SK-N-SH (cell line): ENCODE measurements at regions not wholly inside any gene's neighbourhood (a gene's known extent, or its start where the extent isn't known, plus 50 kb on each side); places are given as distances from the start of the nearest gene placed in this dataset.

Experiments
- CTCF ChIA-PET: fragments of 300-600, 350-600 bp; formaldehyde crosslinking; extraction: SDS; loops from one replicate; lab custom pipeline; 2021; lab: Yijun Ruan, JAX
- POLR2A ChIA-PET: fragments of 350-600 bp; sonication (Branson Sonifier 250); formaldehyde crosslinking; extraction: SDS; loops from one replicate; lab custom pipeline; 2020; ENCODE audit warnings: antibody characterized with exemption, inconsistent platforms; lab: Yijun Ruan, JAX
- DNase-seq: peaks from one replicate; pipeline ENCODE4 v3.0.0; 2012
- H2AFZ ChIP-seq: fragments of 200-600 bp; sonication (generic); 2 replicates; pipeline ENCODE4 v1.8.1; 2016; ENCODE audit warnings: antibody characterized with exemption, mild to moderate bottlenecking, low read depth
- H3F3A ChIP-seq: fragments of 200-600 bp; sonication (generic); replicated peaks from 2 replicates; pipeline ENCODE3; 2016; ENCODE audit warnings: antibody characterized with exemption, mild to moderate bottlenecking; ENCODE audit not compliant: insufficient read depth
- H3K27ac ChIP-seq, 2 experiments: fragments of 200-500 bp in 1 of 2; fragments of 200-600 bp in 1 of 2; sonication (Bioruptor generic) in 1 of 2; sonication (generic), shearing (Covaris generic) in 1 of 2; 2 replicates each; pipeline versions ENCODE4 v1.5.1 to v1.6.1; 2014 to 2016; ENCODE audit warnings: low read depth in 2 of 2, inconsistent platforms in 1 of 2, low read length in 1 of 2, mild to moderate bottlenecking in 1 of 2, mixed read lengths in 1 of 2
- H3K27me3 ChIP-seq: fragments of 200-600 bp; sonication (generic), shearing (Covaris generic); 2 replicates; pipeline ENCODE4 v1.6.1; 2016; ENCODE audit warnings: mixed run types; ENCODE audit not compliant: insufficient read depth
- H3K36me3 ChIP-seq, 2 experiments: fragments of 200-500 bp in 1 of 2; fragments of 200-600 bp in 1 of 2; sonication (Bioruptor generic) in 1 of 2; sonication (generic) in 1 of 2; replicated peaks in 1 of 2; 2 replicates each; pipeline versions ENCODE3 to v1.5.1; 2014 to 2016; ENCODE audit warnings: low read length in 1 of 2, mild to moderate bottlenecking in 1 of 2; ENCODE audit not compliant: insufficient read depth in 2 of 2, control insufficient read depth in 1 of 2
- H3K4me1 ChIP-seq, 2 experiments: fragments of 200-500 bp in 1 of 2; fragments of 200-600 bp in 1 of 2; sonication (Bioruptor generic) in 1 of 2; sonication (generic), shearing (Covaris generic) in 1 of 2; 2 replicates each; pipeline versions ENCODE4 v1.5.1 to v1.6.1; 2014 to 2016; ENCODE audit warnings: low read depth in 1 of 2, low read length in 1 of 2, mixed run types in 1 of 2; ENCODE audit not compliant: insufficient read depth in 2 of 2, control insufficient read depth in 1 of 2
- H3K4me2 ChIP-seq: fragments of 200-600 bp; sonication (generic), shearing (Covaris generic); 2 replicates; pipeline ENCODE4 v1.6.1; 2017; ENCODE audit warnings: mixed run types
- H3K4me3 ChIP-seq, 2 experiments: fragments of 200-500 bp in 1 of 2; fragments of 200-600 bp in 1 of 2; sonication (Bioruptor generic) in 1 of 2; sonication (generic), shearing (Covaris generic) in 1 of 2; 2 replicates each; pipeline versions ENCODE4 v1.5.1 to v1.8.1; 2014 to 2016; ENCODE audit warnings: low read depth in 2 of 2, inconsistent platforms in 1 of 2, low read length in 1 of 2, mild to moderate bottlenecking in 1 of 2, mixed read lengths in 1 of 2, moderate library complexity in 1 of 2
- H3K79me2 ChIP-seq: fragments of 200-600 bp; sonication (generic); 2 replicates; pipeline ENCODE4 v1.8.1; 2017; ENCODE audit warnings: mild to moderate bottlenecking; ENCODE audit not compliant: insufficient read depth
- H3K9ac ChIP-seq: fragments of 200-600 bp; sonication (generic); 2 replicates; pipeline ENCODE4 v1.6.1; 2017; ENCODE audit warnings: mixed run types
- H3K9me2 ChIP-seq: fragments of 200-600 bp; sonication (generic); 2 replicates; pipeline ENCODE4 v1.6.1; 2017; ENCODE audit warnings: mixed run types
- H3K9me3 ChIP-seq: fragments of 200-600 bp; sonication (generic); 2 replicates; pipeline ENCODE4 v1.6.1; 2017; ENCODE audit warnings: mixed run types, mild to moderate bottlenecking, moderate library complexity
- H4K20me1 ChIP-seq: fragments of 200-600 bp; sonication (generic); 2 replicates; pipeline ENCODE4 v1.6.1; 2017; ENCODE audit warnings: mild to moderate bottlenecking, mixed run types; ENCODE audit not compliant: insufficient read depth
- EP300 ChIP-seq, 2 experiments: IDR thresholded peaks; 2 replicates each; pipeline versions ENCODE4 v1.4.0 to v1.6.1; 2012; ENCODE audit warnings: borderline replicate concordance in 1 of 2, low read depth in 1 of 2, low read length in 1 of 2
- EZH2phosphoT487 ChIP-seq: fragments of 200-600 bp; sonication (generic); IDR thresholded peaks from 2 replicates; pipeline ENCODE4 v1.6.1; 2017; ENCODE audit warnings: low read depth, mixed run types, mild to moderate bottlenecking, antibody characterized with exemption, moderate library complexity, borderline replicate concordance
- FOSL2 ChIP-seq: IDR thresholded peaks from 2 replicates; pipeline ENCODE4 v1.4.0; 2012; ENCODE audit warnings: low read depth, mild to moderate bottlenecking, moderate library complexity, borderline replicate concordance
- FOXJ3 ChIP-seq: sonication (generic); formaldehyde crosslinking; IDR thresholded peaks from 2 replicates; pipeline ENCODE4 v1.5.1; 2020; ENCODE audit warnings: mild to moderate bottlenecking, missing genetic modification reagents
- FOXM1 ChIP-seq: IDR thresholded peaks from 2 replicates; pipeline ENCODE4 v1.4.0; 2012; ENCODE audit warnings: low read depth, mild to moderate bottlenecking
- GATA2 ChIP-seq: sonication (generic); formaldehyde crosslinking; IDR thresholded peaks from 2 replicates; pipeline ENCODE4 v1.5.0; 2020; ENCODE audit warnings: mild to moderate bottlenecking, missing genetic modification reagents
- IRF3 ChIP-seq: fragments of 150-350 bp; IDR thresholded peaks from 2 replicates; pipeline ENCODE4 v1.6.1; 2016; ENCODE audit warnings: mild to moderate bottlenecking, low read depth, low read length
- JUND ChIP-seq: IDR thresholded peaks from 2 replicates; pipeline ENCODE4 v1.4.0; 2012
- MEF2A ChIP-seq: IDR thresholded peaks from 2 replicates; pipeline ENCODE4 v1.4.0; 2012; ENCODE audit warnings: low read depth, borderline replicate concordance
- MXI1 ChIP-seq: IDR thresholded peaks from 2 replicates; pipeline ENCODE4 v1.6.1; 2012; ENCODE audit warnings: mild to moderate bottlenecking, low read depth, low read length, improper control_type of control experiment
- PBX3 ChIP-seq: IDR thresholded peaks from 2 replicates; pipeline ENCODE4; 2012
- POLR2AphosphoS5 ChIP-seq: IDR thresholded peaks from 2 replicates; pipeline ENCODE4 v1.6.1; 2012; ENCODE audit warnings: low read depth, low read length
- RXRA ChIP-seq: IDR thresholded peaks from 2 replicates; pipeline ENCODE4 v1.4.0; 2012; ENCODE audit warnings: low read depth, mild to moderate bottlenecking, borderline replicate concordance
- SIN3A ChIP-seq: IDR thresholded peaks from 2 replicates; pipeline ENCODE4 v1.6.1; 2012; ENCODE audit warnings: low read depth, mild to moderate bottlenecking, low read length, moderate library complexity, borderline replicate concordance
- SMC3 ChIP-seq: IDR thresholded peaks from 2 replicates; pipeline ENCODE4 v1.6.1; 2012; ENCODE audit warnings: low read depth, low read length, improper control_type of control experiment
- USF1 ChIP-seq: IDR thresholded peaks from 2 replicates; pipeline ENCODE4 v1.4.0; 2012; ENCODE audit warnings: low read depth, borderline replicate concordance
- YY1 ChIP-seq: IDR thresholded peaks from 2 replicates; pipeline ENCODE4 v1.4.0; 2012; ENCODE audit warnings: low read depth, mild to moderate bottlenecking
- WGBS: methylation state at CpG from one replicate; pipeline ENCODE4 v1.1.6; 2017; ENCODE audit warnings: low lambda C conversion rate; 5-methylcytosine and 5-hydroxymethylcytosine counted together

GRCh38 chr3:127088511-127089351 is 104.2 kb upstream of the PRR23E start:
- TF ChIP-seq YY1 (no peak), POLR2AphosphoS5 (no peak), MXI1 (no peak), EZH2phosphoT487 (no peak), SIN3A (no peak), SMC3 (no peak), IRF3 (no peak), EP300 (IDR thresholded peaks at IDR 0.05; ENCODE audit: borderline replicate concordance in 1 of 2, low read depth in 1 of 2, low read length in 1 of 2) (no peak), MEF2A (no peak), PBX3 (no peak), JUND (no peak), RXRA (no peak), FOXJ3 (no peak), GATA2 (CRISPR knock-in tag) (no peak), FOSL2 (no peak), FOXM1 (no peak), USF1 (no peak)
- Histone ChIP-seq H3K9me3 (no peaks in the 10 kb centered on the region), H3K4me2 (no peak overlapping the region), H3K4me1 (peaks cover 0 to 39% of the 10 kb centered on the region in 2 experiments; a peak in 1 of 4 replicates), H3K9me2 (no peaks in the 10 kb centered on the region), H3K4me3 (no peak overlapping the region), H3F3A (no peaks in the 10 kb centered on the region), H2AFZ (no peak overlapping the region), H3K27me3 (no peaks in the 10 kb centered on the region), H3K36me3 (no peaks in the 10 kb centered on the region), H3K9ac (no peak overlapping the region), H4K20me1 (no peaks in the 10 kb centered on the region), H3K27ac (no peak overlapping the region; a peak in 1 of 4 replicates), H3K79me2 (no peaks in the 10 kb centered on the region)
- DNase-seq = peak; percentile 67
- 84% methylated on average over 14 of the region's 20 CpGs for WGBS
- ChIA-PET CTCF (interaction anchor here (0.6 to 1.8 kb wide), 2 partner anchors 14 to 21 kb away, joined by 3 to 5 read pairs; no protein-coding TSS in a partner anchor), POLR2A (interaction anchor here (0.7 kb wide), 1 partner anchor 17 kb away, joined by 4 read pairs; no protein-coding TSS in a partner anchor)
